Spleen (tissue), 11 donors: ENCODE measurements at regions not wholly inside any gene's neighbourhood (a gene's known extent, or its start where the extent isn't known, plus 50 kb on each side); places are given as distances from the start of the nearest gene placed in this dataset.

Source experiments
- DNase-seq: peaks from one replicate; pipeline ENCODE4 v3.0.0-alpha.2; 2020
- H3K27ac ChIP-seq, 8 donors: fragments of 200-600 bp; sonication (generic) in 7 of 8; 1 replicate in 4 of 8; 2 replicates in 4 of 8; pipeline versions ENCODE4 v1.5.0 to v1.8.0; 2016 to 2021; ENCODE audit warnings: inconsistent platforms in 4 of 8, mild to moderate bottlenecking in 4 of 8, moderate library complexity in 1 of 8
- H3K27me3 ChIP-seq, 7 donors: fragments of 200-600 bp; sonication (generic) in 6 of 7; replicated peaks in 1 of 7; 1 replicate in 4 of 7; 2 replicates in 3 of 7; pipeline versions ENCODE4 v1.5.0 to v1.8.0; 2016 to 2021; ENCODE audit warnings: inconsistent platforms in 3 of 7, mild to moderate bottlenecking in 1 of 7
- H3K36me3 ChIP-seq, 6 donors: fragments of 200-600 bp; sonication (generic) in 5 of 6; 1 replicate in 4 of 6; 2 replicates in 2 of 6; pipeline versions ENCODE4 v1.5.0 to v1.8.0; 2016 to 2021; ENCODE audit warnings: inconsistent platforms in 2 of 6
- H3K4me1 ChIP-seq, 6 donors: fragments of 200-600 bp; sonication (generic) in 5 of 6; 1 replicate in 3 of 6; 2 replicates in 3 of 6; pipeline versions ENCODE4 v1.5.0 to v1.8.0; 2016 to 2021; ENCODE audit warnings: inconsistent platforms in 3 of 6
- H3K4me3 ChIP-seq, 8 donors: fragments of 200-600 bp; sonication (generic) in 7 of 8; 1 replicate in 4 of 8; 2 replicates in 4 of 8; pipeline versions ENCODE4 v1.5.0 to v1.8.0; 2016 to 2021; ENCODE audit warnings: inconsistent platforms in 4 of 8, mild to moderate bottlenecking in 4 of 8, moderate library complexity in 2 of 8
- H3K9me3 ChIP-seq, 8 donors: fragments of 200-600 bp; sonication (generic) in 7 of 8; 1 replicate in 4 of 8; 2 replicates in 4 of 8; pipeline versions ENCODE4 v1.5.0 to v1.8.0; 2016 to 2021; ENCODE audit warnings: inconsistent platforms in 4 of 8
- POLR2A ChIP-seq, 3 donors: fragments of 450-650 bp; IDR thresholded peaks; one replicate each; pipeline ENCODE4 v1.5.1; 2017; ENCODE audit warnings: antibody characterized with exemption in 3 of 3, mild to moderate bottlenecking in 1 of 3
- POLR2AphosphoS5 ChIP-seq, 3 donors: sonication (generic); formaldehyde crosslinking; IDR thresholded peaks; one replicate each; pipeline ENCODE4 v1.5.1; 2017; ENCODE audit warnings: antibody characterized with exemption in 3 of 3
- WGBS, 5 donors: extraction: QIAGEN DNeasy Blood & Tissue Kit in 3 of 5; methylation state at CpG; one replicate each; pipeline versions ENCODE4 v1.1.5 to v1.1.7; 2013 to 2018; 5-methylcytosine and 5-hydroxymethylcytosine counted together
- intact Hi-C: fragments of 100-400 bp; cut with DNase I; formaldehyde crosslinking; loops from one replicate; pipeline ENCODE4 v1.15.0; 2023; ENCODE audit warnings: low total_unique reads
- TF ChIP-seq, protein P1 (sequence below), 11 experiments: fragments of 200-600 bp in 7 of 11; fragments of 450-650 bp in 4 of 11; sonication (generic) in 4 of 11; IDR thresholded peaks in 8 of 11; conservative IDR thresholded peaks in 3 of 11; 1 replicate in 7 of 11; 2 replicates in 4 of 11; pipeline versions ENCODE4 v1.4.0 to v1.8.0; 2016 to 2021; ENCODE audit warnings: antibody characterized with exemption in 11 of 11, inconsistent platforms in 4 of 11, mild to moderate bottlenecking in 1 of 11
- donor health status: healthy with polysubstance abuse.
- donor health status: DM: no; HTN: no; CAD: no; lungs with moderate emphysema.
- donor health status: DM: no; HTN: no; CAD: no.
- donor health status: Bipolar disorder and iron deficiency.
- donor health status: healthy.
- donor health status: DM: no; HTN: no; CAD: no.
- donor health status: DM: yes; HTN: yes; CAD: no.

DNA sequence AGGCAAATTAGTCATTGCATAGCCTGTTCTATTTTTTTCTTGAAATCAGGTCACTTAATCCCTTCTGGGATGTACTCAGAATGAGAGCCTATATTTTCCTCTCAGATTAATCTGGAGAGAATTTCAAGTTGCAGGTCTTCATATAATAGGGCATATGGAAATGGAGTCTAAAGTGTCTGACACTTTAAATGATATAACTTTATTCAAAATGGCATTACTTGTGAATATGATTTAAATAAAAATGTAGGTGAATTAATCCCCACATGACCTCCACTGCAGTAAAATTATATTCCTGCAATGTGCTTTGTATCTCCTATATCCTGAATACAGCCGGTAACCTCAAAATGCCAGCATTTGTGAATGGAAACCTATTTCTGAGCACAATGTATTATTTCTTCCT is 172.5 kb upstream of the BTBD3 start:
- intact Hi-C loops: no loop called here
- Histone ChIP-seq H3K27ac (no peak overlapping the region), H3K36me3 (no peaks in the 10 kb centered on the region), H3K4me3 (no peak overlapping the region), H3K27me3 (no peaks in the 10 kb centered on the region), H3K4me1 (no peaks in the 10 kb centered on the region), H3K9me3 (peaks cover 0 to 5% (median 0%) of the 10 kb centered on the region in 8 donors)
- WGBS, 5 donors: 90 to 98% (median 95%) methylated on average over 1 of the region's 1 CpG
- no peak for TF ChIP-seq POLR2AphosphoS5 (IDR thresholded peaks at IDR 0.05)
- no peak for DNase-seq

DNA sequence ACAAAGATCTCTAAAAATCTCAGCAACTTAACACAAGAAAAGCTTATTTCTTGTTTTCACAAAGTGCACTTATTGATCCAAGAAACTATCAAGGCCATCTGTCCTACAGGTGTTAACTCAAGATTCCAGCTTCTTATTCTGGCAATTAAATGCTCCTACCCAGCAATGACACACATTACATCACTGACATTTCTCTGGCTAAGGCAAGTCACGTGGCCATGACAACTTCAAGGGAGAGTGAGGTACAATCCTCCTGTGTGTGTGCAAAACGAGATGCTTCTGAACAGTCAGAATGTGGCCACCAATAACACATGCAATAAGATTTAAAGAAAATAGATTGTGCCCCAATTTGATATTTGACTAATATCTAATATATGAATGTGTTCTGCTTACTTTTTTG is 169.3 kb upstream of the BTBD3 start:
- intact Hi-C loops: no loop called here
- Histone ChIP-seq H3K9me3 (peaks cover 0 to 6% (median 0%) of the 10 kb centered on the region in 8 donors), H3K27me3 (no peaks in the 10 kb centered on the region), H3K27ac (no peak overlapping the region), H3K4me3 (no peak overlapping the region), H3K4me1 (no peaks in the 10 kb centered on the region), H3K36me3 (no peaks in the 10 kb centered on the region)
- DNase-seq: no peak
- 56 to 86% (median 64%) methylated on average over 2 of the region's 2 CpGs for WGBS, 5 donors
- TF ChIP-seq, protein P1, sequence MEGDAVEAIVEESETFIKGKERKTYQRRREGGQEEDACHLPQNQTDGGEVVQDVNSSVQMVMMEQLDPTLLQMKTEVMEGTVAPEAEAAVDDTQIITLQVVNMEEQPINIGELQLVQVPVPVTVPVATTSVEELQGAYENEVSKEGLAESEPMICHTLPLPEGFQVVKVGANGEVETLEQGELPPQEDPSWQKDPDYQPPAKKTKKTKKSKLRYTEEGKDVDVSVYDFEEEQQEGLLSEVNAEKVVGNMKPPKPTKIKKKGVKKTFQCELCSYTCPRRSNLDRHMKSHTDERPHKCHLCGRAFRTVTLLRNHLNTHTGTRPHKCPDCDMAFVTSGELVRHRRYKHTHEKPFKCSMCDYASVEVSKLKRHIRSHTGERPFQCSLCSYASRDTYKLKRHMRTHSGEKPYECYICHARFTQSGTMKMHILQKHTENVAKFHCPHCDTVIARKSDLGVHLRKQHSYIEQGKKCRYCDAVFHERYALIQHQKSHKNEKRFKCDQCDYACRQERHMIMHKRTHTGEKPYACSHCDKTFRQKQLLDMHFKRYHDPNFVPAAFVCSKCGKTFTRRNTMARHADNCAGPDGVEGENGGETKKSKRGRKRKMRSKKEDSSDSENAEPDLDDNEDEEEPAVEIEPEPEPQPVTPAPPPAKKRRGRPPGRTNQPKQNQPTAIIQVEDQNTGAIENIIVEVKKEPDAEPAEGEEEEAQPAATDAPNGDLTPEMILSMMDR (IDR thresholded peaks at IDR 0.05 in 8 of 11, conservative IDR thresholded peaks at IDR 0.05 in 3 of 11): no peak
- TF ChIP-seq POLR2AphosphoS5 (IDR thresholded peaks at IDR 0.05): no peak
- TF ChIP-seq POLR2A (IDR thresholded peaks at IDR 0.05): no peak

DNA sequence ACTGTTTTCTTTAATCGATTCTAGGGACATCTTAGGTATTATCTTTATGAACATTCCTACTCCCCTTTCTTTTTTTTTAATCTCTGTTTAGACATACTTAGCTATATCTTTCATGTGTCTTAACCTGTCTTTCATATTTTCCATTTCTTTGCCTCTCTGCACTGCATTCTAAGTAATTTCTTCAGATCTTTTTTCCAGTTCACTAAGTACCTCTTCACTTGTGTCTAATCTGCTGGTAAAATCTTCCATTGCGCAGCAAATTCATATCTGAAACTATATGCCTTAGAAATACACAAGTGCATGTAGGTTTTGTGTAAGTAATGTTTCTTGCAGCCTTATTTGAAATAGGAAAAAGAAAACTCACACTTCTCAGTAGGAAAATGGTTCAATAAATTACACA is 165.4 kb upstream of the BTBD3 start:
- Histone ChIP-seq H3K27ac (no peak overlapping the region), H3K4me3 (no peak overlapping the region), H3K27me3 (no peaks in the 10 kb centered on the region), H3K4me1 (no peaks in the 10 kb centered on the region), H3K9me3 (peaks cover 0 to 6% (median 0%) of the 10 kb centered on the region in 8 donors), H3K36me3 (no peaks in the 10 kb centered on the region)
- DNase-seq: no peak
- WGBS, 5 donors: 91 to 97% (median 94%) methylated on average over 2 of the region's 2 CpGs
- TF ChIP-seq, protein P1 (IDR thresholded peaks at IDR 0.05 in 8 of 11, conservative IDR thresholded peaks at IDR 0.05 in 3 of 11): no peak
- TF ChIP-seq POLR2AphosphoS5 (IDR thresholded peaks at IDR 0.05) (no peak), POLR2A (IDR thresholded peaks at IDR 0.05) (no peak)
- intact Hi-C loops: no loop called here

DNA sequence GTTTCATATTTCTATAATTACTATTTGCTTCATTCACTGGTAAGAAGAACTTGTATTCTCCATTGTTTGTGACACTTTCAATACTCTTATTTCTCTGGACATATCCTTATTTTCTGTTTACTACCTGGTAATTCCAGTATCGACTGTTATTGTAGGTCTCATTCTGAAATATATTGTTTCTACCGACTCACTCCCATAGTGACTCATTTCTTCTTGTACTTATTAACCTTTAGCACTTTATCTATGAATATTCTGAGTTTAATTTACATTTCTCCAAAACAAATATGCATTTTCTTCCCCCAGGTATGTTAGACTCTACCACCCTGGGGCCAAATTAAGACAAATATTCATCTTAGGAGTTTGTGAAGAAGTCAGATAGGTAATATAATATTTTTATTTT is 164.5 kb upstream of the BTBD3 start:
- Histone ChIP-seq H3K4me3 (no peak overlapping the region), H3K36me3 (no peaks in the 10 kb centered on the region), H3K27ac (no peak overlapping the region), H3K4me1 (no peaks in the 10 kb centered on the region), H3K27me3 (no peaks in the 10 kb centered on the region), H3K9me3 (peaks cover 0 to 6% (median 0%) of the 10 kb centered on the region in 8 donors)
- TF ChIP-seq POLR2AphosphoS5 (IDR thresholded peaks at IDR 0.05) (no peak), POLR2A (IDR thresholded peaks at IDR 0.05) (no peak)
- TF ChIP-seq, protein P1 (IDR thresholded peaks at IDR 0.05 in 8 of 11, conservative IDR thresholded peaks at IDR 0.05 in 3 of 11): no peak
- intact Hi-C loops: no loop called here
- DNase-seq: no peak
- WGBS, 5 donors: 89 to 96% (median 94%) methylated on average over 2 of the region's 2 CpGs

DNA sequence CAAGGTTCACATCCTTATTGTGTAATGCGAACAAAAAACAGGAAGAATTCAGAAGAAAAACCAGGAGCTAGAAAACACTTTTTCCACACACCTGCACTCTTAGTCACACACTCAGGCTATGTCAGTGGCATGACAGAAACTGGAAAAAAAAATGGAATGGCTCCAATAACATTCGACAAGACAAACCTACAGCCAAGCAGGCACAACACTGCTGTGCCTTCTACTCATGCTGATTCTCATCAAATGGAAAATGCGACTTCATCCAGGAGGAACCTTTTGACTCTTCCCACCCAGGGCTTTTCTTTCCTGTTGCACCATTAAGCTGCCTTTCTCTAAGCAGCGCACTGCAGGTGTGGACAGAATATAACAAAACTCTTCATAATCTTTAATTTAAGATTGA is 163.2 kb upstream of the BTBD3 start:
- Histone ChIP-seq H3K36me3 (no peaks in the 10 kb centered on the region), H3K27ac (no peak overlapping the region), H3K4me3 (no peak overlapping the region), H3K27me3 (no peaks in the 10 kb centered on the region), H3K4me1 (no peaks in the 10 kb centered on the region), H3K9me3 (peaks cover 0 to 6% (median 0%) of the 10 kb centered on the region in 8 donors)
- no peak for DNase-seq
- 74 to 86% (median 84%) methylated on average over 4 of the region's 4 CpGs for WGBS, 5 donors
- intact Hi-C loops: no loop called here
- no peak for TF ChIP-seq POLR2A (IDR thresholded peaks at IDR 0.05)
- TF ChIP-seq POLR2AphosphoS5 (IDR thresholded peaks at IDR 0.05): no peak
- TF ChIP-seq, protein P1 (IDR thresholded peaks at IDR 0.05 in 8 of 11, conservative IDR thresholded peaks at IDR 0.05 in 3 of 11): no peak
